Cardiac fibroblast (primary cell): ENCODE measurements at regions not wholly inside any gene's neighbourhood (a gene's known extent, or its start where the extent isn't known, plus 50 kb on each side); places are given as distances from the start of the nearest gene placed in this dataset.

Experiments used
- DNase-seq, 2 donors: peaks; one replicate each; pipeline versions ENCODE4 v3.0.0 to v3.0.0-alpha.2; 2010; ENCODE audit warnings: low read depth in 2 of 2
- H3K4me3 ChIP-seq, 2 donors: replicated peaks in 1 of 2; 1 replicate in 1 of 2; 2 replicates in 1 of 2; pipeline ENCODE4 v1.5.1; 2011; ENCODE audit warnings: low read depth in 2 of 2, low read length in 2 of 2, mild to moderate bottlenecking in 2 of 2, moderate library complexity in 1 of 2
- CTCF ChIP-seq: IDR thresholded peaks from one replicate; pipeline ENCODE4 v1.5.1; 2011; ENCODE audit warnings: low read depth, mild to moderate bottlenecking, low read length, inconsistent platforms

GRCh38 chr4:128468123-128468989 is 180.7 kb upstream of the PGRMC2 start:
- DNase-seq = peak; percentile 98 to 99
- TF ChIP-seq CTCF = no peak
- H3K4me3 ChIP-seq = no peak overlapping the region

GRCh38 chr4:128465523-128465922 is 177.9 kb upstream of the PGRMC2 start:
- no peak for TF ChIP-seq CTCF
- H3K4me3 ChIP-seq = no peak overlapping the region
- DNase-seq = no peak

GRCh38 chr4:128463006-128463405 is 175.4 kb upstream of the PGRMC2 start:
- no peak for TF ChIP-seq CTCF
- H3K4me3 ChIP-seq = no peak overlapping the region

GRCh38 chr4:128462103-128462783 is 174.6 kb upstream of the PGRMC2 start:
- no peak for TF ChIP-seq CTCF
- no peak for DNase-seq
- H3K4me3 ChIP-seq = no peak overlapping the region

More at GRCh38 chr4:128463006-128463405, 175.4 kb upstream of the PGRMC2 start:
- no peak for DNase-seq

- peak; percentile 76 to 89 for DNase-seq
- TF ChIP-seq CTCF = no peak
- no peak overlapping the region for H3K4me3 ChIP-seq
Observed at GRCh38 chr4:128461291-128462102, 173.9 kb upstream of the PGRMC2 start.

- TF ChIP-seq CTCF = no peak
- no peak overlapping the region for H3K4me3 ChIP-seq
- DNase-seq = no peak
Observed at GRCh38 chr4:128459547-128459946, 171.9 kb upstream of the PGRMC2 start.
